ENCODE measurements at regions not wholly inside any gene's neighbourhood (a gene's known extent, or its start where the extent isn't known, plus 50 kb on each side); places are given as distances from the start of the nearest gene placed in this dataset.

DNA sequence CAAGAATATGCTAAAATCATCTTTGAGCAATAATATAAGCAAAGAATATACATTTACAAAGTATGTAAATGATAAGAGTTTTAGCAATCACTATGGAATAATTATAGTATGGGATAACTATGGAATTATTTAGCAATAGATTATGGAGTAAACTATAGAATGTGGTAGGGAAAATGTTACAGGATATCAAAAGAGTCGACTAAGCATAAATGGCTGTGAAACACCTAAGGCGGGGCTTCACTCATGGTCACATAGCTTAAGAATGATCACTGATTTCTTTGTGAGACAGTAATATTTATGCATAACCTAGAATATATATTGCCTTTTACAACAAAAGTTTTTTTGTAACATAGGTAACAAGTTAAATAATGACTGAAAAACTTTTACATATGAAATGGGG lies 2049.7 kb downstream of the ARAP2 start:
- no peak for DNase-seq

DNA sequence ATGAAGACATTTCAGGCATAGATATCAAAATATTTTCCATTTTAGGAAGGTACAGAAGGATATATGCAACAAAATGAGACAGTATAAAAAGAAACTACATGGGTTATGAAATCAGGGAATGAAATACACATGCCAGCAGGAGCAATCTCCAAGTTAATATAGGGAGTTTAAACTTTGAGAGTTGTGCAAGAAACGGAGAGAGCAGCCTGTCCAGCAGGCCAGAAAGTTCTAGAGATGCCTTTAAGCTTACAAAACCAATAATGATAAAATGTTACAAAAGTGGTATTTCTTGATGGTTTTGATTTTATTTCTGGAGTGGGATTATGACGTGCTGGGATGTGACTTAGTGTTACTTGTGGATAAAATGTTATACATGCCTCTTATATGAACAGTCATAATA lies 2047.9 kb downstream of the ARAP2 start:
- no peak for DNase-seq

DNA sequence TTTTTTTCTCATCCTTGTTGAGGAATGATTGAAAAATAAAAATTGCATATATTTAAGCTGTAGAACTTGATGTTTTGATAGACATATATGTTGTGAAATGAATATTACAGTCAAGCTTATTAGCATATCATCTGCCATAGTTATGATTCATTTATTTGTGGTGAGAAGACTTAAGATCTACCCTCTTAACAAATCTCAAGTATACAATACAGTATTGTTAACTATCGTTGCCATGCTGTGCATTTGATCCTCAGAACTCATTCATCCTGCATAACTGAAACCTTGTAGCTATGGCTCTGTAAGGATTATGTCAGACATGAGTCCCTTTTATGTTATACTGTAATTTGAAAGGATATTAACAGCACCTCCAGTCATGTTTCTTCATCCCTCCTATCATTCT lies 2045.3 kb downstream of the ARAP2 start:
- DNase-seq, result no peak

DNA sequence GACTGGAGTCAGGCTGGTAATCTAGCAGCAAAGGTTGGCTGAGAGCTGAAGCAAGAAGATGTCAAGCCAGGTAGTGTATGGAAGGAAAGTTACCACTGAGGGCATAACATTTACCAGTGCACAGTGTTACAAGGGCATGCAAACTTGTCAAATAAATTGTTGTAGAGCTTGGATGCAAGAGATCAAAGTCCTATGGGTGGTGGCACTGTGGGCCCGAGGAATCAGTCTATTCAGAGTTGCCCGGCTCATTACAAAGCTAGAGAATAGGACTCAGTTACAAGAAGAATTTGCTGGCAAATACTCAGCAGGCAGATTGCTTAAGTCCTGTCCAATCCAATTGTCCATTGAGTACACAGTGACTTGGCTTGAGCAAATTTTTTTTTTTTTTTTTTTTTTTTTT lies 2043.8 kb downstream of the ARAP2 start:
- DNase-seq, result no peak

DNA sequence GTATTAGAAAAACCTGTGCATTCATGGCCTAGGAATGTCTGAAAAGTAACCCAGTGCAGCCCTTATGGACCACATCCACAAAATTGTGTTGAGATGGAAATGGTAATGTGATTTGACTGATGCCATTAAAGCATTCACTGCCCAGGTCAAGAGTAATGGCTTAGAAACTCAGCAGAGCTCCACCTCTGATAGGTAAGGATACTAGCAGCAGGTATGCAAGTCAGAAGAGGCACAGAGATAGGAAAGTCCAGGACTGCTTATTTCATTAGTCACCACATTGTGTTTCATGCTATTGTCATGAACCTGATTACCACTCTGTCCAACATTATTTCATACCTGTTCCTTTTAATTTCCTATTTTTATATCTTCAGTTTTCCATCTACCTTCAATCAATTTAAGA lies 2042.2 kb downstream of the ARAP2 start:
- DNase-seq, result no peak

DNA sequence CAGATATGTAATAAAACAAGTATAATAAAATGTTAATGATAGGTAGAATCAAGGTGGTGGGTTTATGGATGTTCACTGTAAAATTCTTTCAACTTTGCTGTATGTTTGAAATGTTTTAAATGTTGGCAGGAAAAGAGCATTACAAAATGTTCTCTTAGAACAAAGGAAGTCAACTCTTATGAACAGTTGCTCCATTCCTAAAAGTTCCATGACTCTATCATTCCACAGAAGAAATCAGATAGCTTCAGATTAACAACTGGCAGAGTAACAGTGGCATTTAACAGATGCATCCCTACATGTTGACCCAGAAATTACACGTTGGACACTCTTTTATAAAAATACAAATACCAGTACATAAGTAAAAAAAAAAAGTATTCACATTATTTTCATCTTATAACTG lies 2023.7 kb downstream of the ARAP2 start:
- DNase-seq, result no peak

DNA sequence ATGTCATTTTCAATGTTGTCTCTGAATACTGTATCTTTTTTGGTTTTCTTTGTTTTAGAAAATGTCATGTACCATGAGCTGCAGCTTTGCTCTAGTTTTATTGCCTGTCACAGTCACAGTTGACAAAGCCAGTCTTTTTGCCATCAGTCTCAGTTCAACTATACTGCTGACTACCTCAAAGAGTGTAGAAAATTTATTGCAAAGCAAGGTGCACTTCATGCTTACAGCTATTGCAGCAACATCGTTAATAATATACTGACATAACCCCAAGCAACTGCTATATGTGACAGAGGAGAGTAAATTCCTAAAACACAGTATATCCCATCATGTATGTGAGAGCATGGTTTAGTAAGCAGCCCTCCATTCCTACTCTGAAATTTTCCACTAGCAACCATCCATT lies 2022.3 kb downstream of the ARAP2 start:
- DNase-seq, result no peak

DNA sequence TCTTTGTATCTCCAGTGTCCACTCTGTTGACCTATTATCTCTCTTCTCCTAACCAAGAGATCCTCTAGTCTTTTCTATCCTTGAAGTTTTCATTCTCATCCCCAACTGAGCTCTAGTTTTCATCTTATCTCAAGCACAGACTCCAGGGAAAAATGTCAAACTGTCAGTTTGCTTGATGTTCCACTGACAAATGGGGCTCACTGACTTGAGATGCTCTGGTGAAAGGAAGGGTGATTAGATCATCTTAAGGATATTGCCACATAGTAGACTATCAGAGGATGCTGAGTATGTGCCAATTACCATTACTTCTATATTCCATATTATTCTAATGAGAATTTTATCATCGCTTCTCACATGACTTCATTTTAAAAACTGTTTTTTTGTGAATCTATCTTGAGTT lies 2008.2 kb downstream of the ARAP2 start:
- no peak for DNase-seq

DNA sequence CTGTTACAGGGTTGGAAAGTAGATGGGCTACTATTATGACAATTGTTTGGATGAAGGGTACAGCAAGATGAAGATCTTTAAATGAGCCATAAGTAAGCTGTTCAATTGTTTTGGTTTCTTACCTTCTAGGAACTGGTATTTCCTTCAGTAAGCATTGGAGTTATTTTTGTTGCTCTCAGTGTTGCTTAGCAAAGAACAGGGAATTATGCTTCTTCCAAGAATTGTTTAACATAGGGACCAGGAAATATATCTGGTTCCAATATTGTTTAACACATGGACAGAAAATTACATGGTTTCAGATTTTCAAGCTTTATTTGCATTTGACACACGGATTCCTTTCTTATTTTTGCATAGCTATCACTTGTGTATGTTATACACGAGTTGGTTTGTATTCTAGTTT lies 1999.0 kb downstream of the ARAP2 start:
- no peak for DNase-seq

DNA sequence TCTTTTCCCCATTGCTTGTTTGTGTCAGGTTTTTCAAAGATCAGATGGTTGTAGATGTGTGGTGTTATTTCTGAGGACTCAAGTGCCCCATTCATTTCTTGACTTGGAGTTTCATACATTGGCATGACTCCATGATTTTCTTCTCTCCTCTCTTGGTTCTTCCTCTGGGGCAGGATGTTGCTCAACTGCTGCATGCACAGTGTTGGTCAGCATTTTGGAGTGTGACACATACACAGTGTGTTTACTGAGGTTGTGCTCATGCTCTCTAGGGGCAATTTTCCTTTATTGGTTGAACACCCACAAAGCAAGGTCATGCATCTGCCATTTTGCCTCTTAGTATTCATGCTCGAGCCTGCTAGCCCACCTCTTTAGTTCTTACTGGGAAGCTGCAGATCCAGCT lies 1993.8 kb downstream of the ARAP2 start:
- DNase-seq, result no peak

DNA sequence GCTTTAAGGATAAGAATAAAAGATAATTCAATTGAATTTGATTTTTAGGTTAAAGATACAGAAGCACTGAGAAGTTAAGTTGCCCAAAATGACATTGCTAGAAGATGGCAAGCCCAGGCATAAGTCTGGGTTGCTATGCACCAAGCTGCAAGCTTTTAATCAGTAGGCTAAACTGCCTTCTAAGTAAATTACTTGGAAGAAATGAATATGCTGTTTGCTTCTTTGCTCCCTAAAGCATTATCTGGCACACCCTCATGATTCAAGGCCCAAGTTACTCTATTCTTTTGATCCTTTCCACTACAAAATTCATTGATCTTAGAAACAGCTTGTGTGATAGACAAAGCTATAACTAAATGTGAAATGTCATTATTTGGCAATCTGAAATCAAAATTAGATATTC lies 1991.1 kb downstream of the ARAP2 start:
- no peak for DNase-seq

DNA sequence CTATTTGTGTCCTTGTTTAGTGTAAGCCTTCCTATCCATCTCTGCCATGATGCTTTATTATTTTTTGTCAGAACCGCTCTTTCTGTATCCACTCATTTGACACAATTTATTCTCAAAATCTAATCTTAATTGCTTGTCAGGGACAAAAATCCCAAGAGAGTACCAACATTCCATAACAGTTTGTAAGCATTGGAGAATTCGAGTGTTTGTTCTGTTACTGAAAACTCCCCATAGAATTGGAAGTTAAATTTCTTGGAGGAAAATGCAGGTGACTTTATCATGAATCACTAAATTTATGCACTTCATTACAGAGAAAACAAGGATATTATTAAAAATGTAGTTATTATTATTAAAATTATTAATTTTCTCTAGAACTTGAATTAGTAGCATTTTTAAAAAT lies 1986.1 kb downstream of the ARAP2 start:
- no peak for DNase-seq

DNA sequence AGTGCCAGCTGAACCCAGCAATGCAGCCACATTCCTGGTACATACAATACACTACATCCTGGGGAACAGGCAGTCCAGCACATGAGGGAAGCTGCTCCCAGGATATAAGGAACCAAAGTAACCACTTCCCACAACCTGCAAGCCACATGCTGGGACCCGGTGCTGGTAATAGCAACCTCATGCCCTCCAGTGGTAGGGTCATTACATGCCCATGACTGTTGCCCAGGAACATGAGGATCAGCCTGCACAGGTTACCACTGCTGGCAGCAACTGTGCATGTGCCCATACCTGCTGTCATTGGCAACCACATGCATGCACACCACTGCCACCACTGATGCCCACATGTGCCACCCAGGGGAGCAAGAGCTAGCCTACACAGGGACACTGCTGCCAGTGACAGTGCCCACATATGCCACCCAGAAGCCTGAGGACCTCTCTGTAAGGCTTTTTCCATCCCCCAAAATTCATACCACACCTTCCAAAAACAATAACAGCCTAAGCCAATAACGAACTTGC lies 1982.5 kb downstream of the ARAP2 start:
- no peak for DNase-seq

DNA sequence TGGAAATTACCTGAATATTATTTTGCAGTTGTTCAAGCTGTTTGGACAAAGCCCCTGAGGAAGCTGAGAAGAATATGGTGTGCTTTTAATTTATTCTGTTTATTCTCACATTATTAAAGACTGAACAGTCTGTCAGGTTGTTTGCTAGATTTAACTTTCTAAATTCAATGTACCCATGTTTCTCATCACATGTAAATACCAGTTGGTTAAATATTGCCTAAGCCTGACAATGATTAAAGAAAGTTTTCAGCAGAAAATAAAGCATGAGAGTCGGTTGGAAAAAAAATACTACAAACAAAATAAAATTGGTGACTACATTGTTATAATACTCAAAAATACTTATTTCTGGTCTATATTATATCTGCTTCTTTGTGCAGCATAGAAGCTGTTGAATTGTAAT lies 1974.7 kb downstream of the ARAP2 start:
- no peak for DNase-seq

DNA sequence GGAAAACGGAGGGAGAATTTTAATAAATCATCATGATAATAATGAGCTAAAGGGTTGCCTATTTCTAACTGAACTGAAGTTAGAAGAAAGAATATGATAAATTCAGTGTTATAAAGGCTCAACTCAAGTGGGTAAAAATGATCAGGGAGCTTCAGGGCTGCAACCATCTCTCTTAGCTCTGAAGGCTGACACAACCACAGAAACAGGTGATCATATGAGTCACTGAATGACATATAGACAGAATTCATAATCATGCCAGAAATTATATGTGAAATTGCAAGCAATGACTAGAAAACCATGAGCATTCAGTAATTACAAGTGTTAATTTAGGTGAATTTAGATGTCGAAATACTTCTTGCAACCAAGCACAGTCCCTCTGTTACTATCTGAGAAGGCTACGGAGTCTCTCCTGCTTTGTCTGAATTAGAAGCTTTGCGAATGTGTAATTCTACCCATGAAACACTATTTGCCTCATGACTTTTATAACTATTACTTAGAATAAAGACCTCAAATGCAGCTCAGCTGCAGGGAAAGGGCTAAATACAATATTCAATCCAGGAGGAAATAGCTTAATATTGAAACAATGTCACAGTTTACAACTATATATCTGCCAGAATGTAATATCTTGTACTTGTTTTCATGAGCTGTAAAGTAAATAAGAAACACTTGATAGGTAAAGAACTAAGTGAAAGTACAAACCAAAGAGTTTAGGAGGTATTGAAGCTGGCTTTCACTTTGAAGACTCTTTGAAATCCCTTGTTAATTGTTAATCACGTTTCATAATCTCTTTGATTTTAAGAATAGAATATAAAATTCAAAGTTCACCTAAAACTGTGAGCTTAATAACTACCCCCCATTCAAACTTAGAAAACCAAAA lies 1972.6 kb downstream of the ARAP2 start:
- no peak for DNase-seq

DNA sequence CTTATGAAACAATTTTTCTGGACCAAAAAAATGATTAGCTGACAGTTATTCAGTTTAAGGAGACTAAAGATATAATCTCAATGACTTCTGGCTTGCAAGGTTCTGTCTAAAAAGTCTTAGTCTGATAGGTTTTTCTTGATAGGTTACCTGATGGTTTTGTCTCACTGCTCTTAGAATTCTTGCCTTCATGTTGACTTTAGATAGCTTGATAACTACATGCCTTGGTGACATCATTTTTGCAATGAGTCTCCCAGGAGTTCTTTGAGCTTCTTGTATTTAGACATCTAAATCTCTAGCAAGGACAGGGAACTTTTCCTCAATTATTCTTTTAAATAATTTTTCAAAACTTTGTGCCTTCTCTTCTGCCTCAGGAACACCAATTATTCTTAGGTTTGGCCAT lies 1965.3 kb downstream of the ARAP2 start:
- DNase-seq, result no peak

DNA sequence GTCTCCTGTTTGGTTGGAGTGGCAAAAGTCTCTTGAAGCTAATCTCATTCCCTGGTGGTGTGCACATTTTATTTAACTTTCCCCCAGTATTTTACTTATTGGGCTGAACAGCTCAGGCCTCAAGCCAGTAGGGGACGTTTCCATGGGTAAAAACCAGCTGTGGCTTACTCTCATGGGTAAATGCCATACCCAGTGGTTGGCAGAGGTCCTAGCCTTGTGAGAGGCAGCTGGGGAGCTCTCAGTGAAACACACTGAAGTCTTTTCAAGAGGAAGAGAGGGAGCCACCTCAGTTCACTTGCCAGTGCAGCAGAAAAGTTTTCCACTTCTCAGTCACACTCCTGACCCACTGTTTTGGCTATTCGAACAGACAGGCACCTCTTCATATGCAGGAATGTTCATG lies 1964.2 kb downstream of the ARAP2 start:
- no peak for DNase-seq

DNA sequence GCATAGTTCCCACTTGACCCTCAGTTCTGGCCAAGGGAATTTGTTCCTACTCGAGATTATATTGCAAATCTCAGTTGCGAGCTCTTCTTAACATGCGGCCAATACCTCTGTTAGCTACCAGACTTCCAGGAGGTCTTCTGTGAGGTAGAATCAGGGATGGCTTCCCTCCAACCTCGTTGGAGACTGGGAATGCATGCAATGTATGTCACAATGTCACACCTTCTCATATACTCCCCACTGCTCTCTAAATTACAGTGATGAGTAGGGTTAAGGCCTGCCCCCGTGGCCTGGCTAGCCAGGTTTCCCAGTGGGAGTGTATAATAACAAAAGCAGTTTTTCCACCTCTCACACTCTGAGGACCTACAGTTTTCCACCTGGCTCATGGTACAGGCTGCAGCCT lies 1962.5 kb downstream of the ARAP2 start:
- DNase-seq, result no peak

DNA sequence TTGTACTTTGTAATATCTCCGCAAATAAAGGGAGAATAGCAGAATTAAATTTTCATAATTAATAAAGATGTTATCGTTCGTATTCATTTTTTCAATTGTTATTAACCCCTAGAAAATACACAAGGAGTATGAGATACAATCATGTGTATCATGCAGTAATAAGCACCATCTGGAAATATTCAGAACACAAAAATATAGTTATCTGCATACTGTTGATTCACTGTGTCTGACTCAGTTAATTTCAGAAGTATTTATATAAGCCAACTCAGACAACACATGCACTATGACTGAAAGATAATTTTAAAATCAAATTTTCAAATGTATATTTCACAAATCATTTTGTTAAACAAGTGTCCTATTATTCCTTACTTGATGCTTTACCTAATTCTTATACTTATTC lies 1954.8 kb downstream of the ARAP2 start:
- no peak for DNase-seq

DNA sequence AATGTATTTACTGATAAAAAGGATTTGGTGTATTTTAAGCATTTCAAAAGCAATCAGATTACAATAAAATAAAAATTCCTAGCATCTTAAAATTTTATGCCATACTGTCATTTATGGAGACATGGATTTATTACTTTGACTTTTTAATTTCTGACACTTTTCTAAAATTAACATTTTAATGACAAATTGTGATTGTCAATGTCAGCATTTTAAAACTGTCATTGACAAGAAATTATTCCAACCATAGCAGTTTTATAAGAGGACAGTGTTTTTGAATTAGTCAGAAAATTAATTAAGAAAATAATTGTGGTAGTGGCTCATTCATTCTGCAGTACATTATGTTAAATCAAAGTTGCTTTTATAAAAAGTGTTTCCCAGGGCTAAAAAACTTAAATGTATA lies 1954.4 kb downstream of the ARAP2 start:
- DNase-seq, result no peak

DNA sequence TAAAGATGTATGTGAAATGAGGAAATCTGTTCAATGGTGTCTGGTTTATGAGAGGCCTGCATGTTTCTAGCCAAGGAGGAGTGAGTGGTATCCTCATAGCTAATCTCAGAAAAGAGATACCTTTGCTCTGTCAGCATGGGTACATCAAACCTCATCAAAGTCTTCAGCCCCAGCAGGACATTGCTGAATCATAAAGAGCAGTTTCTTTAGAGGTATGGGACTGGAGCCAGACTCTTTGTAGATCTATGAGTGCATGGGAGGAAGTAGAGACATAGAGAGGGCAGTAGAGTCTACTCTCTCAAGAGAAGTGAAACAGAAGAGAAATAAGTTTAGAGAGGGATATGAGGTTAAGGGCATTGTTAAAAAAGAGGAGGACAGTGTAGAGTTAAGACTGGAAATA lies 1950.9 kb downstream of the ARAP2 start:
- DNase-seq, result no peak

DNA sequence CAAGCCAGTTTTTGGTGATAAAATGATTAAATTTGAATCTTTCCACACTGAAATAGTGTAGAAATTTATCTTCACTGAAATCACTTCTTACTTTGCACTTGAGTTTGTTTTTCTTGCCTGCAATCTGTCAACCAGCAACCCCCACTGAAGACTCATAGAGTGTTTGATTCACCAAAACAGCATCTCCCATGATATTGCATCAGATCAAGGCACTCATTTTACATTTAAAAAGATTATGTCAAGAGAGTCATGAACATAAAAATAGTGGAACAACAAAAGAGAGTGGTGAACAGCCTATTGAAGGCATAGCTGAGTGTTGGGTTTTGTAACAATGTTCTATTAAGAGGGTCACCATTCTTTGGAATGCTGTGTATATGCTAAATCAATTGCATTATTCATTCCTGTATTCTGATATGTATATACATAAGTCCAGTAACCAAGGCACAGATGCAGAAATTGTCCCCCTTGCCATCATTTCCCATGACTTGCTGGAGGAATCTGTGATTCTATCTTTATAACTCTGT lies 1934.9 kb downstream of the ARAP2 start:
- no peak for DNase-seq

DNA sequence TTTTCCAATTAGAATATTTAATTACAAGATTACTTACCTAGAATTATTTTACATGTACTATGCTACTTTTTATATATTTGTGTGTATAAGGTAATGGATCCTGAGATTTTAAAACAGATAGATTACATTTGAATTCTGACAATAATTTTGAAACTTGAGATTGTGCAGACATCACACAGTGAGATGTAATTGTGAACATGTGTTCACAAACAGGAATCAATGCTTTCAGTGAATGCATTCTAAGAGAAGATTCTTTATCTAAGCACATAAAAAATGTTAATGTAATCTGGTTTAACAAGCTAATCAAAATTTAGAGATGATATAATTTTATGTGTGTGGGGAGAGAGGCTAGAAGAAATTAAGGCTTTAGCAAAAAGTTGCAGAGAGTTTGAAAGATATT lies 1925.5 kb downstream of the ARAP2 start:
- no peak for DNase-seq

DNA sequence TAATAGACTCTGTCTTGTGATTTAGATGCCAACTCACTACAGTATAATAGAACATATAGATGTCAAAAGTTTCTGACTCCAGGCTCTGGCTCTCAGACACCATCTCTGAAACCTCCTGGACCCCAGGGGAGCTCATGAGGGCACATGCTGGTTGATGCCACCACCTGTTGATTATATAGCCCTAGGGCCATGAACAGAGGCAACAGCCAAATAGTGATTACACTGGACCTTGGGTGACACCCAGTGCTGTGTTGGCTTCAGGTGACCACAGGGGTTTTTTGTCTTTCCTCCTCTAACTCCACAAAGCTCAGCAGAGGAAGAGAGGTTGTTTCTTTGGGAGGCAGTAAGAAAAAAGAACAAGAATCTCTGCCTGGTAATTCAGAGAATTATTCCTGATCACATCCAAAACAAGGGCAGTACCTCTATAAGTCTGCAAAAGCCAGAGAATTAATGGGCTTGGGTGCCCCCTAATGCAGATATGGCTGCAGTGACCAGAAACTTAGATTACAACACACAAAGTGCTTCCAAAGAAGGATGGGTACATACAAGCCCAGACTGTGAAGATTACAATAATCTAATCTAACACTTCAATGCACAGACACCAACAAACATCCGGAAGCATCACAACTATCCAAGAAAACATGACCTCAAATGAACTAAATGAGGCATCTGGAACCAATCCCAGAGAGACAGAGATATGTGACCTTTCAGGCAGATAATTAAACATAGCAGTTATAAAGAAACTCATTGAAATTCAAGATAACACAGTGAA lies 1920.6 kb downstream of the ARAP2 start:
- DNase-seq, result no peak
